ENCODE measurements at regions not wholly inside any gene's neighbourhood (a gene's known extent, or its start where the extent isn't known, plus 50 kb on each side); places are given as distances from the start of the nearest gene placed in this dataset.

DNA sequence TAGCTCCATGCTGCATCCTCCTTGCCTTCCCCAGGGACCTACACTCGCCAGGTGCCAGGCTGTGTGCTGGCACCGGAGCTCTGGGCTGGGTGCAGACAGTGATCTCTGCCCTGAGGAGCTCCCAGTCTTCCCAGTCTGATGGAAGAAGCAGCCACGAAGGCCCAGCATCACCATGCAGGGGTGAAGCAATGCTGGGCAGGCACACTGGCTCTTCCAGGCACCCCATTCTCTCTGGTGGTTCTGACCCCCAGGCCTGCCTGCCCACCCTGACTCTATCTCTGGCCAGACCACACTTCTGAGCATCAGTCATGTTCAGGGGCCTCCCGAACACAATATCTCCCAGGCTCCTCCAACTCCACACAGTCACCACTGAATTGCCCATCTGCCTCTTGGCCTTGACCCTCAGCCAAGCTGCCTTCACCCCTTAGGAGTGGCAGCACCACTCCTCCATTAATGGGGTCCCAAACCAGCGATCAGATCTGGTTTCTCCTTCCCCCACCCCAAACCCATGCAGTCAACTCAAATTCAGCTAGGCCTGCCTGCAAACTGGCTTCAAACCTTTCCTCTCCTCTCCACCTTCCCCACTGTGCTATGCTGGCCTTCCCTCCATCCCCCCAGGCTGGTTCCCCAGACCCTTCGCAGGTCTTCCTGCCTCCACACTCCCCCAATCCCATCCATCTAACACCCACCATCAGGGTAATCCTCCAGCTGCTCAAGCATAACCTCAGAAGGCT, 102.7 kb upstream of the MVB12B start:
- ChIA-PET POLR2A (interaction anchor here (0.6 kb wide), 1 partner anchor 381 kb away, joined by 3 read pairs; no protein-coding TSS in a partner anchor), CTCF (interaction anchor here (0.9 kb wide), 1 partner anchor 175 kb away, joined by 3 read pairs; no protein-coding TSS in a partner anchor)
- WGBS (ENCODE audit: insufficient coverage) = 96% methylated on average over 5 of the region's 6 CpGs
- peaks cover 0 to 18% (median 11%) of the 10 kb centered on the region in 5 experiments for H3K27me3 ChIP-seq (replicated peaks in 2 of 5; ENCODE audit: control insufficient read depth in 4 of 5, insufficient read depth in 5 of 5, low read length in 4 of 5)
- H3K27ac ChIP-seq (ENCODE audit: insufficient read depth in 1 of 2, low read depth in 1 of 2, low read length in 2 of 2, poor library complexity in 1 of 2, severe bottlenecking in 2 of 2) = no peak overlapping the region
- no peak overlapping the region for H3K4me3 ChIP-seq (ENCODE audit: control insufficient read depth in 1 of 7, extremely low read depth in 1 of 7, insufficient read depth in 4 of 7, low read depth in 2 of 7, low read length in 6 of 7)
- peaks cover 0 to 6% (median 1%) of the 10 kb centered on the region in 5 experiments for H3K9me3 ChIP-seq (ENCODE audit: control extremely low read depth in 1 of 5, control insufficient read depth in 4 of 5, insufficient read depth in 2 of 5, low read depth in 1 of 5, low read length in 4 of 5)
- H3K36me3 ChIP-seq (ENCODE audit: control insufficient read depth in 4 of 4, insufficient read depth in 4 of 4, low read length in 3 of 4) = no peaks in the 10 kb centered on the region
- no peak for DNase-seq
- H3K4me1 ChIP-seq (ENCODE audit: control extremely low read depth in 1 of 4, control insufficient read depth in 4 of 4, insufficient read depth in 4 of 4, low read length in 3 of 4) = peaks cover 0 to 14% (median 8%) of the 10 kb centered on the region in 4 experiments

DNA sequence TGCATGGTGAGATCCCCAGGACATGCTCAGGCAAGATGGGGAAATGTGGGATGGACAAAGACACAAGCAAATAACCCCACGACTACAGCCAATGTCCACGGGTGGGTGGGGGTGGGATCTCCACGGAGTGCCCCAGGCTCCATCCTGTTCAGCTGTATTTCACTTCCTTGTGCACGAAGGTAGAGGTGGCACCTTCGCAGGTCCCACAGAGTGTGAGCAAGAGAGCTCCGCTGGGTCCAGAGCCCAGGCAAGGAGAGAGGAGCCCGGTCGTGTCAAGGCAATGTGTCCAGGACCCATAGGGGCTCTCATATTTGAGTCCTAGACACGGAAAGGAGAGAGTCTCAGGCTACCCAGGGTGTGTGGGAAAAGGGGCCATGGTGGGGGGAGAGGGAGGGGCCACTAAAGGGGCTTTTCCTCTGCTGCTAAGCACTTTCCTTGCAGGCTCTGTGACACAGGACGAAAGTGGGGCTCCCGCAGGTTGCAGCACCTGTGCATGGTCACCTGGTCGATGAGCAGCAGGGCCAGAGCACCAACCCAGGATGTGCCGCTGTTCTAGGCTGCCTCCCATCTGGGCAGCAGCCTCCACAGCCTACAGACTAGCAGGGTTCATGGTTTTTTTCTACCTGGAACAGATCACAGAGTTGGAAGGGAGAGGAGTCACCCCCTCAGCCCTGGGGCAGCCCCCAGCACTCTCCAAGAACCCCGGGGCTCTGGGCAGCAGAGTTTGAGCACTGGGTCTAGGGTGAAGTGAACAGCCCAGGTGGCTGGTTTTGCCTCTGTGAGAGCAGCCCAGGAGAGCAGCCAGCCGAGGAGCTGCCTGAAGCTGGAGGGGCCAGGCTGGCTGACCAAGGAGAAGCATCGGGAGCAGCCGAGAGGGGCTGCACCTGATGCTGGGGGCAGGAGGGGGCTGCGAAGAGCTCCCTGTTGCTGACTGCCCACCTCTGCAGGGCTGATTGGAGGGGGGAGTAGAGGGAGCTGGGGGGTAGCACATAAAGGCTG, 100.7 kb upstream of the MVB12B start:
- Histone ChIP-seq H3K4me1 (ENCODE audit: control extremely low read depth in 1 of 4, control insufficient read depth in 4 of 4, insufficient read depth in 4 of 4, low read length in 3 of 4) (peaks cover 0 to 13% (median 8%) of the 10 kb centered on the region in 4 experiments), H3K9me3 (ENCODE audit: control extremely low read depth in 1 of 5, control insufficient read depth in 4 of 5, insufficient read depth in 2 of 5, low read depth in 1 of 5, low read length in 4 of 5) (peaks cover 0 to 6% (median 1%) of the 10 kb centered on the region in 5 experiments), H3K27me3 (replicated peaks in 2 of 5; ENCODE audit: control insufficient read depth in 4 of 5, insufficient read depth in 5 of 5, low read length in 4 of 5) (peaks cover 0 to 20% (median 11%) of the 10 kb centered on the region in 5 experiments), H3K4me3 (ENCODE audit: control insufficient read depth in 1 of 7, extremely low read depth in 1 of 7, insufficient read depth in 4 of 7, low read depth in 2 of 7, low read length in 6 of 7) (no peak overlapping the region), H3K36me3 (ENCODE audit: control insufficient read depth in 4 of 4, insufficient read depth in 4 of 4, low read length in 3 of 4) (no peaks in the 10 kb centered on the region), H3K27ac (ENCODE audit: insufficient read depth in 1 of 2, low read depth in 1 of 2, low read length in 2 of 2, poor library complexity in 1 of 2, severe bottlenecking in 2 of 2) (no peak overlapping the region)
- ChIA-PET CTCF (interaction anchor here (0.8 to 1.0 kb wide), 2 partner anchors 8 to 77 kb away, joined by 3 read pairs; no protein-coding TSS in a partner anchor), POLR2A (no interaction called here)
- 70% methylated on average over 17 of the region's 18 CpGs for WGBS (ENCODE audit: insufficient coverage)
- no peak for DNase-seq

DNA sequence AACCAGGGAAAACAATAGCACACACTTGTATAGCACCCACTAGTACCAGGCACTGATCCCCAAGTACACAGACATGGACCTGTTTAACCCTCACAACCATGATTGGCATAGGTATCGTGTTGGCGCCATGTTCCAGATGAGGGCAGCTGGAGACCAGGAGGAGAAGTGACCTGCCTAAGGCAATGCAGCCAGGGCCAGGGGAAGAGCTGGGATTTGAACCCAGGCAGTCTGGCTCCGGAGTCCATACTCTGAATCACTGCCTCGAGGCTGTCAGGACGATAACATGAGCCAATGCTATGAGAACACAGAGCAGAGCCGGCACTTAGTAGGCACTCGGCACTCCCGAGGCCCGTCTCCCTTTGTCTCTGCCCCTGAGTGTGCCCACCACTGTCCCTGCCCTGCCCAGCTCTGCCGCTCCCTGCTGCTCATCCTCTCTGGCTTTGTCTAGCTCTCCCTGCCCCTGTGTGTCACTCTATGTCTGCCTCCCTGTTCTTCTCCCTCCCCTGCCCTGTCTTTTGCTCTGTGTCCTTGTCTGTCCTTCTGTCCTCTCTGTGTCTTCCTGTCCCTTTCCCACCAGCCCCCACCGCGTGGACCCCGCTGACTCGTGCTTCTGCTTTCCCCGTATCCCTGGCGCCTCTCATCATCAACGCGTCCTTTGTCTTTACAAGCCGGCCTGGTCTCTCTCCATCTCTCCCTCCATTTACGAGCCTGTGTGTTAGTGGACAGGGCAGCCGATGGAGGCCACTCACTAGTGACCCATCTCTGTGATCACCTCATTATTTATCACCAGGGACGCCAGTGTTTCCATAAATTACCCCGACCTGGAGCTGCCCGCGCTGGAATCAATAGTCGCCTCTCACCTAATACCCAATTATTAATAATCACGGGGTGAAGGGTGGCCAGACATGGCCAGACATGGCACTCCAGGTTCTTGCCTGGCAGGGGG, 99.4 kb upstream of the MVB12B start:
- Histone ChIP-seq H3K4me1 (ENCODE audit: control extremely low read depth in 1 of 4, control insufficient read depth in 4 of 4, insufficient read depth in 4 of 4, low read length in 3 of 4) (peaks cover 0 to 12% (median 7%) of the 10 kb centered on the region in 4 experiments), H3K27me3 (replicated peaks in 2 of 5; ENCODE audit: control insufficient read depth in 4 of 5, insufficient read depth in 5 of 5, low read length in 4 of 5) (peaks cover 0 to 14% (median 10%) of the 10 kb centered on the region in 5 experiments), H3K9me3 (ENCODE audit: control extremely low read depth in 1 of 5, control insufficient read depth in 4 of 5, insufficient read depth in 2 of 5, low read depth in 1 of 5, low read length in 4 of 5) (no peaks in the 10 kb centered on the region), H3K4me3 (ENCODE audit: control insufficient read depth in 1 of 7, extremely low read depth in 1 of 7, insufficient read depth in 4 of 7, low read depth in 2 of 7, low read length in 6 of 7) (no peak overlapping the region), H3K36me3 (ENCODE audit: control insufficient read depth in 4 of 4, insufficient read depth in 4 of 4, low read length in 3 of 4) (no peaks in the 10 kb centered on the region), H3K27ac (ENCODE audit: insufficient read depth in 1 of 2, low read depth in 1 of 2, low read length in 2 of 2, poor library complexity in 1 of 2, severe bottlenecking in 2 of 2) (no peak overlapping the region)
- ChIA-PET CTCF (interaction anchor here (0.8 to 1.9 kb wide), 4 partner anchors 14 to 521 kb away, joined by 3 to 5 read pairs (median 3); no protein-coding TSS in a partner anchor), POLR2A (no interaction called here)
- DNase-seq = no peak
- 90% methylated on average over 21 of the region's 27 CpGs for WGBS (ENCODE audit: insufficient coverage)

DNA sequence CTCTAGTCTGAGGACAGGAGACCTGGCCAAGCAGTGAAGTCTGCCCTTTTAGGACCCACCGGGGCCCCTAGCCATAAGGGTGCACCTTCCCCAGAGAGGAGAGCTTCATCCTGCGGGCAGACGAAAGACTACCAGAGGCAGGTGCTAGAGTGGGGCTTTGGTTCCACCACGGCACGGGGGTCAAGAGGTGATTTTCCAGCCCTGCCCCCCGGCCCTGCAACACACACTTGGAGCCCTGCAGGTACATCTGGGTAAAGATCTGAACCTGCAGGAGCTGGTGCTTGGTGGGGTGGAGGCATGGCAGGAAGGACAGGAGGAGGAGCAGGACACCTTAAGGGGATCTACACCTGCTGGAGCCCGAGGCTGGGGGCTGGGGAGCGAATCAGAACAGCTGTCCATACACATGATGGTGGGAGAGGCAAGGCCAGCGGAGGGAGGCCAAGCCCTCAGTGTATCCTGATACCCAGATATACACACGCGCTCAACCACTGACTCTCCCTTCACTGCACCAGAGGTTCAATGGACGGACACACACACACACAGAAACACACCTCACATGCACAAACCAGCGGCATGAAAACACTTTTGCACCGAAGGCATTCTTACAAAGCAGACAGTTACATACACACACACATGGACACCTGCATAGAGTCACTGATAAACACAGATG, 98.4 kb upstream of the MVB12B start:
- Histone ChIP-seq H3K4me1 (ENCODE audit: control extremely low read depth in 1 of 4, control insufficient read depth in 4 of 4, insufficient read depth in 4 of 4, low read length in 3 of 4) (peaks cover 0 to 3% (median 0%) of the 10 kb centered on the region in 4 experiments), H3K9me3 (ENCODE audit: control extremely low read depth in 1 of 5, control insufficient read depth in 4 of 5, insufficient read depth in 2 of 5, low read depth in 1 of 5, low read length in 4 of 5) (no peaks in the 10 kb centered on the region), H3K36me3 (ENCODE audit: control insufficient read depth in 4 of 4, insufficient read depth in 4 of 4, low read length in 3 of 4) (no peaks in the 10 kb centered on the region), H3K27ac (ENCODE audit: insufficient read depth in 1 of 2, low read depth in 1 of 2, low read length in 2 of 2, poor library complexity in 1 of 2, severe bottlenecking in 2 of 2) (no peak overlapping the region), H3K4me3 (ENCODE audit: control insufficient read depth in 1 of 7, extremely low read depth in 1 of 7, insufficient read depth in 4 of 7, low read depth in 2 of 7, low read length in 6 of 7) (no peak overlapping the region), H3K27me3 (replicated peaks in 2 of 5; ENCODE audit: control insufficient read depth in 4 of 5, insufficient read depth in 5 of 5, low read length in 4 of 5) (peaks cover 0 to 13% (median 2%) of the 10 kb centered on the region in 5 experiments)
- no peak for DNase-seq
- POLR2A ChIA-PET = no interaction called here
- WGBS (ENCODE audit: insufficient coverage) = 95% methylated on average over 13 of the region's 14 CpGs
- CTCF ChIA-PET = interaction anchor here (1.4 to 1.9 kb wide), 4 partner anchors 15 to 522 kb away, joined by 3 to 5 read pairs (median 3); no protein-coding TSS in a partner anchor

DNA sequence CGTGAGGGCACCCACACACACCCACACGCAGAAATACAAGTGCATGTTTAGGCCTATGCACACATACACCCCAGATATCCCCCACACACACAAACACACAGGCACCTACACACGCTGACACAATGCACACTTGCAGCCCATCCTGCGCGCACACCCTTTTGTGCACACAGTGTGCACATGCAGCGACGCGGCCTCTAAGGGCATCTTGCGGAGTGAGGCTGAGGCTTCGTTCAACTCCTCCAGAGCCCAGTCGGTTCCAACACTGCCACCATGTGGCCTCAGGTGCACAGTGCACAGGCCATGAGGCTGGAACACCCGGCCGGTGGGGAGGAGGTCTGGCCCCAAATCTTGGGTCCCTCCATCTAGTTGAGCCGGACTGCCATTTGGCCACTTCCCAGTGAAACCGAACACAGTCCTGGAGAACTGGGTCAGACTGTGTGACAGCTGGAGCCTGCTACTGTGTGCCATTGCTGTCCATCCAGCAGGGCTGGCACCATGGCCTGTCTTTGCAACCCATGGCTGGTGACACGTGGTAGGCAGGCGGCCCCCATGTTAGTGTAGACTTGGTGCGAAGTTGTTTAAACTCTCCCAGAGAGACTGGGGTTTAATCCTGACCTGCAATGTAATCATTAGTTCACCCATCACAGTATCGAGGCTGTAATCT, 97.7 kb upstream of the MVB12B start:
- CTCF ChIA-PET = interaction anchor here (0.9 to 1.9 kb wide), 5 partner anchors 16 to 801 kb away, joined by 3 to 5 read pairs (median 3); no protein-coding TSS in a partner anchor

More for the DNA sequence above, 97.7 kb upstream of the MVB12B start:
- no peaks in the 10 kb centered on the region for H3K9me3 ChIP-seq (ENCODE audit: control extremely low read depth in 1 of 5, control insufficient read depth in 4 of 5, insufficient read depth in 2 of 5, low read depth in 1 of 5, low read length in 4 of 5)
- peaks cover 0 to 10% (median 0%) of the 10 kb centered on the region in 5 experiments for H3K27me3 ChIP-seq (replicated peaks in 2 of 5; ENCODE audit: control insufficient read depth in 4 of 5, insufficient read depth in 5 of 5, low read length in 4 of 5)
- H3K4me1 ChIP-seq (ENCODE audit: control extremely low read depth in 1 of 4, control insufficient read depth in 4 of 4, insufficient read depth in 4 of 4, low read length in 3 of 4) = peaks cover 0 to 3% (median 0%) of the 10 kb centered on the region in 4 experiments
- POLR2A ChIA-PET = no interaction called here
- H3K36me3 ChIP-seq (ENCODE audit: control insufficient read depth in 4 of 4, insufficient read depth in 4 of 4, low read length in 3 of 4) = no peaks in the 10 kb centered on the region
- 33% methylated on average over 17 of the region's 19 CpGs for WGBS (ENCODE audit: insufficient coverage)
- no peak overlapping the region for H3K4me3 ChIP-seq (ENCODE audit: control insufficient read depth in 1 of 7, extremely low read depth in 1 of 7, insufficient read depth in 4 of 7, low read depth in 2 of 7, low read length in 6 of 7)
- peak; percentile 66 to 83 (median 81) for DNase-seq
- no peak overlapping the region for H3K27ac ChIP-seq (ENCODE audit: insufficient read depth in 1 of 2, low read depth in 1 of 2, low read length in 2 of 2, poor library complexity in 1 of 2, severe bottlenecking in 2 of 2)
